C4-2B (cell line): ENCODE measurements at regions not wholly inside any gene's neighbourhood (a gene's known extent, or its start where the extent isn't known, plus 50 kb on each side); places are given as distances from the start of the nearest gene placed in this dataset.

Experiments
- CTCF ChIP-seq: fragments of 450-650 bp; conservative IDR thresholded peaks from 2 replicates; pipeline ENCODE4 v1.5.1; 2017; ENCODE audit warnings: mild to moderate bottlenecking
- ZFX ChIP-seq: fragments of 450-650 bp; IDR thresholded peaks from 2 replicates; pipeline ENCODE4 v1.6.1; 2017

- TF ChIP-seq CTCF (no peak), ZFX (no peak)
Observed at GRCh38 chr3:64331605-64332004, 106.3 kb upstream of the PRICKLE2 start.
